NCI-H774 (cell line): ENCODE measurements at regions not wholly inside any gene's neighbourhood (a gene's known extent, or its start where the extent isn't known, plus 50 kb on each side); places are given as distances from the start of the nearest gene placed in this dataset.
"Not testable (repeated sequence)": the region's sequence is repeated elsewhere in the genome, so short reads cannot be mapped to it uniquely, and the experiment has no call there.

ENCODE experiments used
- DNase-seq: peaks from one replicate; lab custom pipeline; 2025; lab: John Stamatoyannopoulos, UW

GRCh38 chr6:166877906-166878305 is 78.4 kb downstream of the RNASET2 start:
- DNase-seq: no peak

- DNase-seq: no peak
Measured at GRCh38 chr6:166877349-166877748, 79.0 kb downstream of the RNASET2 start.

GRCh38 chr6:166872531-166873009 is 83.8 kb downstream of the RNASET2 start:
- DNase-seq: no peak

- no peak for DNase-seq
Measured at GRCh38 chr6:166870602-166871208, 85.6 kb downstream of the RNASET2 start.

GRCh38 chr6:166866839-166867637 is 89.3 kb downstream of the RNASET2 start:
- DNase-seq: no peak

- no peak for DNase-seq
Measured at GRCh38 chr6:166864333-166864732, 92.0 kb downstream of the RNASET2 start.

- DNase-seq: no peak
Measured at GRCh38 chr6:166862978-166863530, 93.3 kb downstream of the RNASET2 start.

- DNase-seq: peak; percentile 70
Measured at GRCh38 chr6:166862287-166862977, 93.9 kb downstream of the RNASET2 start.

GRCh38 chr6:166861961-166862286 is 94.4 kb downstream of the RNASET2 start:
- no peak for DNase-seq

GRCh38 chr6:166861304-166861703 is 95.0 kb downstream of the RNASET2 start:
- DNase-seq: no peak

GRCh38 chr6:166860392-166860791 is 96.0 kb downstream of the RNASET2 start:
- no peak for DNase-seq

- no peak for DNase-seq
Measured at GRCh38 chr6:166855416-166855815, 100.9 kb downstream of the RNASET2 start.

GRCh38 chr6:166853371-166854325 is 102.7 kb downstream of the RNASET2 start:
- no peak for DNase-seq

- no peak for DNase-seq
Measured at GRCh38 chr6:166852451-166852975, 103.8 kb downstream of the RNASET2 start.

- no peak for DNase-seq
Measured at GRCh38 chr6:166851911-166852310, 104.4 kb downstream of the RNASET2 start.

- DNase-seq: no peak
Measured at GRCh38 chr6:166851426-166851825, 104.9 kb downstream of the RNASET2 start.

- DNase-seq: no peak
Measured at GRCh38 chr6:166850677-166851076, 105.7 kb downstream of the RNASET2 start.

- DNase-seq: no peak
Measured at GRCh38 chr6:166849749-166850183, 106.6 kb downstream of the RNASET2 start.

- no peak for DNase-seq
Measured at GRCh38 chr6:166848979-166849748, 107.2 kb downstream of the RNASET2 start.

GRCh38 chr6:166846446-166847142 is 109.8 kb downstream of the RNASET2 start:
- DNase-seq: not testable (repeated sequence)
